ENCODE measurements at regions not wholly inside any gene's neighbourhood (a gene's known extent, or its start where the extent isn't known, plus 50 kb on each side); places are given as distances from the start of the nearest gene placed in this dataset.

- no peak for TF ChIP-seq CTCF (IDR thresholded peaks at IDR 0.05; ENCODE audit: insufficient read depth, low read length)
- no peak for TF ChIP-seq REST (IDR thresholded peaks at IDR 0.05; ENCODE audit: insufficient replicate concordance, low read depth)
- TF ChIP-seq GABPA (IDR thresholded peaks at IDR 0.05; ENCODE audit: low read depth) = no peak
Observed at GRCh38 chr18:10289251-10289650, 165.2 kb upstream of the APCDD1 start.

Data from HL-60 (cell line).